Epithelial cell of prostate (primary cell): ENCODE measurements at regions not wholly inside any gene's neighbourhood (a gene's known extent, or its start where the extent isn't known, plus 50 kb on each side); places are given as distances from the start of the nearest gene placed in this dataset.
A peak's percentile ranks its signal among the peaks of the same experiment; 100 is the strongest.
"Not testable (repeated sequence)": the region's sequence is repeated elsewhere in the genome, so short reads cannot be mapped to it uniquely, and the experiment has no call there.

ENCODE experiments used
- DNase-seq: peaks from one replicate; pipeline ENCODE4 v3.0.0-alpha.2; 2011; ENCODE audit warnings: low read depth, low spot score
- H3K27ac ChIP-seq: fragments of 450-650 bp; 2 replicates; pipeline ENCODE4 v1.5.1; 2017; ENCODE audit warnings: mild to moderate bottlenecking

- H3K27ac ChIP-seq, DNase-seq: not testable (repeated sequence)
Observed at GRCh38 chr2:160628020-160628637, 134.5 kb upstream of the RBMS1 start.

- peak; percentile 59 for DNase-seq
Observed at GRCh38 chr2:160628811-160629210, 135.2 kb upstream of the RBMS1 start.

GRCh38 chr2:160630801-160631590 lies 137.4 kb upstream of the RBMS1 start:
- DNase-seq = no peak
- no peak overlapping the region for H3K27ac ChIP-seq

More at GRCh38 chr2:160628811-160629210, 135.2 kb upstream of the RBMS1 start:
- no peak overlapping the region for H3K27ac ChIP-seq

DNA sequence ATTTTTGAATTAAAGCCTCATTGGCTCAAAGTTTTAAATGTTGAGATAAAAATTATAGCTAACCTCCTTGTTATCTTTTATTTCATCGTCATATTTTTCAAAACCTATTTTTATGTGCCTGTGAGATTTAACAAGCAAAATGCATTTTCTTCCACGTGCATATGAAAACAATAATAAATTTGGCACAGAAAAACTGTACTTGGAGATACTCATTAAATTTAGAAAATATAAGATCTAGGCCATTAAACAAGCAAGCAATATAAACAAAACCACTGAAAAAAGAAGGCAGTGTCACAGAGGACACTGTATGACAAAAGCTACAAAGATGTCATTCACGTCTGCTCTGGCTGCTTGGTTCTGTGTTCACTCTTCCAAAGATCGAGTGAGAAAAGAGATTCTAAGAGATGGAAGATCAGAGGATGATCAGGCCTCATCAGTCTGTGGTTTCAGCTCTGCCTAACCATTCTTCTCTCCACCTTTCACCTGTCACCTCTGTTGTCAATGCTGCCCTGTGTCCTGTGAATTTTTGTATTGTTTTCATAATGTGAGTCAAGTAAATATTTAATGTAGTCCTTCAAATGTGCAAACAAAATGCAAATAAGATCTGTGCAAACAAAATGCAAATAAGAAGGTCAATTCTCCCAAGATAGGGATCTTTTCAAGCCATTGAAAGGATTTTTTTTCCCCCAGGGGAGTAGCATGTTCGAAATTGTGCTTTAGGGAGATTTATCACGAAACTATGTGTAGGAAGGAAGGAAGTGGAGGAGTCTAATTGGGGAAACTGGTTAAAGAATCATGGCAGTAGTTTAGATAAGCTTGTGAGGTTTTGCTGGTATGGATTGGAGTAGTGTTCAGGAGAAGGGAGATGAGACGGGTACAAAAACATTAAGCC lies 138.7 kb upstream of the RBMS1 start:
- no peak for DNase-seq
- H3K27ac ChIP-seq = no peak overlapping the region

- no peak for DNase-seq
- no peak overlapping the region for H3K27ac ChIP-seq
Observed at GRCh38 chr2:160634436-160634835, 140.8 kb upstream of the RBMS1 start.

DNA sequence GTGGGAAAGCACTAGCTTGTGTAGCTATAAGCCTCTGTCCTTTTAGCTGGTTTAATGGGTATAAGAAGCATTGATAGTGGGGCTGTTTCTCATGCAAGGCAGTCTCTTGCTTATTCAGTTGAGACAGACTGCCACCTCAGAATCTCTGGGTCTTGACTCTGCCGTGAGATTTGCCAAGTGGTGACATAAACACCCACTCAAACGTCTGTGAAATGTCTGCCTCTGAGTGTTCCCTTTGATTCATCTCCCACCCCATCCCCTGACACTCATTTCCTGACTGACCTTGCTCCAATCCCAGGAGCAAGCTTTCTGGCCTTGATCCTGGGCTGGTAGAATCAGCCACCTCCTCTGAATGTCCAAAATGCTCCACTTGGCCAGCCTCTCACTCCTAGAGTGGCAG lies 141.9 kb upstream of the RBMS1 start:
- DNase-seq = no peak
- no peak overlapping the region for H3K27ac ChIP-seq

DNA sequence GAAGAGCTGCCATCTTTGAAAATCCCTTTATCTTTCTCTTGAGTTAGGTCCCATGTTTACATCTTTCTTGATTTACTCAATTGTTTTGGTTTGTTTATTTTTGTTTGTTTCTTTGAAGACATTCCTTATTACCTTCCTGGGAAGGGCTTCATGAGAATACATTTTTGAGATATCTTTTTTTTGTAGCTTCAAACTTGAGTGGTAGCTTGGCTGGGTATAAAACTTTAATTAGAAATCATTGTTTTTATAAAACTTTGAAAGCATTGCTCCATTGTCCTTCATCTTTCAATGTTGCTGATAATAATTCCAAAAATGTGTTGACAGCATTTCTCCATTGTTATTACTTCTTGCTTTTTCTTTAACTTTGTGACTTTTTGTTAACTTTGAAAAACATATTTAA lies 145.9 kb upstream of the RBMS1 start:
- no peak for DNase-seq
- H3K27ac ChIP-seq = no peak overlapping the region

- DNase-seq = peak; percentile 95
- H3K27ac ChIP-seq = peak overlapping the region; percentile 69
Observed at GRCh38 chr2:160646684-160647444, 153.3 kb upstream of the RBMS1 start.

GRCh38 chr2:160647967-160648685 lies 154.5 kb upstream of the RBMS1 start:
- H3K27ac ChIP-seq = peak overlapping the region; percentile 69
- no peak for DNase-seq

DNA sequence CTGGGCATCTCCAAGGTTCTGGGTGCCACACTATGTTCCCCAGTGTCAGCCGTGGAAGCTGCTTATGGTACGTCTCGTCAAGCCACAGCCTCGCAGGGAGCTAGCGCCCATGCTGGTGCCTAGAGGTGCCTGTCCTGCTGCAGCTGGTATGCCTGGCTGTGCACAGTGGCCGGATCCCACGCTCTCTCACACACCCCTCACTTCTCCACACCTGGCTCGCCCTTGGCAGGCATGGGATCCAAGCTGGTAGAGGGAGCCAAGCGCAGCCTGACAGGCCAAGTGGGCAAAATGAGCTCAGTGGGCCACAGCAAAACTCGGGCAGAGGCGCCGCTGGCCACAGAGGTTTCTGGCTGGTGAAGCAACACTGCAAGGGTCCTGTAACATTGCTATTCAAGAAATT lies 156.1 kb upstream of the RBMS1 start:
- DNase-seq = no peak
- H3K27ac ChIP-seq = peak overlapping the region; percentile 55

- DNase-seq = no peak
- peak overlapping the region; percentile 55 for H3K27ac ChIP-seq
Observed at GRCh38 chr2:160650196-160651118, 156.8 kb upstream of the RBMS1 start.

GRCh38 chr2:160651416-160652200 lies 158.0 kb upstream of the RBMS1 start:
- H3K27ac ChIP-seq = peak overlapping the region; percentile 6
- no peak for DNase-seq

DNA sequence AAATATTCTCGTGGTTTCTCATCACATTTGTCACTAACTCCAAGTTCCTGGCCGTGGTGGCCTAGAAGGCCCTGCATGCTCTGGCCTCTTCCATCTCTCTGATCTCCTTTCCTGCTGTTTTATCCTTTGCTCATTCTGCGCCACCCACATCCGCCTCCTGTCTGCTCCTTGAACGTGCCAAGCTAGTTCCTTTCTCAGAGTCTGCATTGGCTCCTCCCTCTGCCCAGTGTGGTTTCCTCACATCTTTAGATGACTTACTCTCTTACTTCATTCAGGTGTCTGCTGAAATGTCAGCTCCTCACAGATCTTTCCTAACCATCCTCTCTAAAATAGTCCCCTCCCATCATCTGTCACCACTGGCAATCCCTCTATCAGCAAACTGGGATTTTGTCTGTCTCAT lies 158.6 kb upstream of the RBMS1 start:
- no peak for DNase-seq

DNA sequence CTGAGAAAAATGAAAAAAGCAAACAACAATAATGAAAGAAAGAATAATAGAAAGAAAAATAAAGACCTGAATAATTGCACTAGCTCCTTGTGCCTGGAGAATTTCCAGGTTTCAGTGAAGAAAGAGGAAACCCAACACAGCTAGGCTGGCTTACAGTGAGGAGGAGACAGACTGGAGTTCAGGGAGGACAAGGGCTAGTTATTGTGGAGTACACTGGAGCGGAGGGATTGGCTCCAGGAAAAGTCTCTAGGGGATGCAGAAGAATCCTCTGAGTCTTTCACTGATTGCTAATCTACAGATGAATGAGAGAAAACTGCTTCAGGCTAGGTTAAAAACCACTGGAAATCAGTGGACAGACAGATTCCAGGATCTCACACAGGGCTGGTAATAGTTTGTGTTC lies 163.6 kb upstream of the RBMS1 start:
- DNase-seq = no peak
- no peak overlapping the region for H3K27ac ChIP-seq

More for the DNA sequence above, 158.6 kb upstream of the RBMS1 start:
- peak overlapping the region; percentile 6 for H3K27ac ChIP-seq

DNA sequence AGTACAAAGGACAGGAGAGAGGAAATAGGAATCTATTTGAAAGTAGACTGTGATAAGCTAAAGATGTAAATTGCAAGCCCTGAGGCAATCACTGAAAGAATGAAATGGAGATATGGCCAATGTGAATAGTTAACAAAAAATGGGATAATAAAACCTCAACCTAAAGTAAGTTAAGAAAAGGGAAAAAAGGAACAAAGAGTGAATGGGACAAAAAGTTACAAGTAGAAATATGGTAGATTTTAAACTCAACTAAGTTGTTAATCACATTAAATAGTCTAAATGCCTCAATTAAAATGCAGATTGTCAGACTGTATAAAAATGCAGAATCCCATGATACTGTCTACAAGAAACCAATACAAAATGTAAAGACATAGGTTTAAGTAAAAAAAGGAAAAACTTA lies 165.2 kb upstream of the RBMS1 start:
- H3K27ac ChIP-seq = no peak overlapping the region
- DNase-seq = no peak

DNA sequence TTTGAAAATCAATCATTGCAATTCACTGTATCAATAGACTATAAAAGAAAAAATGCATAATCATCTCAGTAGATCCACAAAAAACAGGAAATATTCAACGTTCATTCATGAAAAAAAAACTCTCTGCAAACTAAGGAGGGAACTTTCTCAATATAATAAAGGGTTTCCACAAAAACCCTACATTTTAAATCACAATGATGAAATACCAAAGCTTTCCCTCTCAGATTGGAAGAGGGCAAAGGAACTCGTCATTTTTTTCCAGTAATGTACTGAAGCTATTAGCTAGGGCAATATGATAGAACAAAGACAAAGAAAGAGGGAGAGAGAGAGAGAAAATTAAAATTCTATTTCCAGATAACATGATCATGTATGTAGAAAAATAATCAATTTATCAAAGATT lies 167.1 kb upstream of the RBMS1 start:
- no peak overlapping the region for H3K27ac ChIP-seq
- DNase-seq = no peak

- no peak overlapping the region for H3K27ac ChIP-seq
- DNase-seq = no peak
Observed at GRCh38 chr2:160664603-160665140, 171.1 kb upstream of the RBMS1 start.
